ENCODE measurements at regions not wholly inside any gene's neighbourhood (a gene's known extent, or its start where the extent isn't known, plus 50 kb on each side); places are given as distances from the start of the nearest gene placed in this dataset.
A peak's percentile ranks its signal among the peaks of the same experiment; 100 is the strongest.

DNA sequence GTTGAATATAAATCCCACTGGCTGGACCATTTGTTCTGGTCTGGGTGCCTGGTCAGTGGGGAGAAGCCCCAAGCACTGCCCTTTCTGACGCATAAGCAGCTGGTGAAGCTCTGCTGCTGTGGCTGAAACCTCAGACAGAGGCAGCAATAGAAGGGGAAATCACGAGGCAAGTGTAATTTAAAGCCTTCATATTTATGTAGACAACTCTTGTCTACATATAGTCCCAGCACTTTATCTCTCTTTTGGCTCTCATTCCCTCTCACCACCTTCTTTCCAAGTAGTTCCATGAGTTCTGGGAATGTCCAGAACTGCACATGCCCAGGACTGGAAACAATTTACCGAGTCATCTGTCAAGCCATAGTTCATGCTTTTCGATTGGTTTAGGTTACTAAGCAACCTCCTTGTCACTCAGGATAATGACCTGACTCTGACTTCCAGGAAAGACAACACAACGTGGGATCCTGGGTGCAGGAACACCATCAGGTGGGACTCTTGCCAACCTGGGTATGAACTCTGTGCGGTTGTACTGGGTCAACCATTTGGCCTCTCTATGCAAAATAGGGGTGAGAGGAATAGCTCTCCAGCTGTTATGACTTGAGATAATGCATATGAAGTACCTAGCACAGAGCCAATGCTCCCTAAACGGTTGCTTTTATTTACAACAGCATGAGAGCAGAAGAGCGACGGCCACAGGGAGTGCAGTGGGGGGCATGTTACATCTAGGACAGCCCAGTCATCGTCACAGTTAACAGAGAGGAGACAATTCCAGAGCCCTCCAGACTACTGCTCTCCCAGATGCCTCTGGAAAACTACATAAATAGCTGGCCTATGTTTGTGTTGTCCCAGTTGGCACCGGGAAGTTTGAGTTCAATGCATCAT, 321.9 kb downstream of the FOXO1 start:
- Histone ChIP-seq H3K79me2 (ENCODE audit: insufficient read depth, low read depth, low read length) (no peaks in the 10 kb centered on the region), H3K4me1 (ENCODE audit: insufficient read depth, low read length, poor library complexity, severe bottlenecking) (peaks cover 17% of the 10 kb centered on the region), H2AFZ (ENCODE audit: low read length) (peak overlapping the region; percentile 41; the same call in 1 of the 2 replicates), H3K36me3 (ENCODE audit: insufficient read depth, low read length) (no peaks in the 10 kb centered on the region), H3K27ac (ENCODE audit: low read depth, low read length, poor library complexity, severe bottlenecking) (no peak overlapping the region), H4K20me1 (ENCODE audit: insufficient read depth, low read length) (no peaks in the 10 kb centered on the region), H3K9me3 (ENCODE audit: low read length) (no peaks in the 10 kb centered on the region), H3K4me2 (ENCODE audit: low read length) (peak overlapping the region; percentile 39), H3K9me2 (ENCODE audit: insufficient read depth, low read length) (no peaks in the 10 kb centered on the region), H3K4me3 (ENCODE audit: low read depth, low read length, poor library complexity, severe bottlenecking) (no peak overlapping the region)
- no TSS peak for BruUV-seq (replicated peaks)
- intact Hi-C loops (cut with micrococcal nuclease; ENCODE audit: unreplicated experiment) = no loop called here
- POLR2A ChIA-PET = interaction anchor here (1.4 kb wide), 1 partner anchor 43 kb away, joined by 3 read pairs; no protein-coding TSS in a partner anchor
- TF ChIP-seq, protein P1, sequence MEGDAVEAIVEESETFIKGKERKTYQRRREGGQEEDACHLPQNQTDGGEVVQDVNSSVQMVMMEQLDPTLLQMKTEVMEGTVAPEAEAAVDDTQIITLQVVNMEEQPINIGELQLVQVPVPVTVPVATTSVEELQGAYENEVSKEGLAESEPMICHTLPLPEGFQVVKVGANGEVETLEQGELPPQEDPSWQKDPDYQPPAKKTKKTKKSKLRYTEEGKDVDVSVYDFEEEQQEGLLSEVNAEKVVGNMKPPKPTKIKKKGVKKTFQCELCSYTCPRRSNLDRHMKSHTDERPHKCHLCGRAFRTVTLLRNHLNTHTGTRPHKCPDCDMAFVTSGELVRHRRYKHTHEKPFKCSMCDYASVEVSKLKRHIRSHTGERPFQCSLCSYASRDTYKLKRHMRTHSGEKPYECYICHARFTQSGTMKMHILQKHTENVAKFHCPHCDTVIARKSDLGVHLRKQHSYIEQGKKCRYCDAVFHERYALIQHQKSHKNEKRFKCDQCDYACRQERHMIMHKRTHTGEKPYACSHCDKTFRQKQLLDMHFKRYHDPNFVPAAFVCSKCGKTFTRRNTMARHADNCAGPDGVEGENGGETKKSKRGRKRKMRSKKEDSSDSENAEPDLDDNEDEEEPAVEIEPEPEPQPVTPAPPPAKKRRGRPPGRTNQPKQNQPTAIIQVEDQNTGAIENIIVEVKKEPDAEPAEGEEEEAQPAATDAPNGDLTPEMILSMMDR (conservative IDR thresholded peaks at IDR 0.05; ENCODE audit: low read length) = no peak
- no peak for TF ChIP-seq EZH2phosphoT487 (IDR thresholded peaks at IDR 0.05; ENCODE audit: borderline replicate concordance, low read depth, low read length)
- peak; percentile 13 for DNase-seq (ENCODE audit: low spot score)
- CTCF ChIA-PET (ENCODE audit: unreplicated experiment) = no interaction called here

DNA sequence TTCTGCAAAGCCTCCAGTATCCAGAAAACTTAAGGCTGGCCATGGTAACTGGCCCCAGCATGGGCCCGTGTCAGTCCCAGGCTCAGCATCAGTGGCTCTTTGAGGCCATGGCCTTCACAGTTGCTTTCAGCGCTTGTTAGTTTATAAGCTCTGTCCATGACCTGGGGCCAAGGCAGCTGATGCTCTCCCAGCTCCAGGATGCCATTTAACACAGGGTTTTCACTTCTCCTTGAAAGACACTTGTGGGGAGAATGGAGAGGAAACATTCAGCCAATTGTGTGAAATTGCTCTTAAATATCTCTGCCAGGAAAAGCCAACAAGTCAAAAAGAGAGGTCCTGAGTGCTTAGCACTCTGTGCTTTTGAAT, 321.3 kb downstream of the FOXO1 start:
- no peak for DNase-seq (ENCODE audit: low spot score)
- Histone ChIP-seq H3K4me2 (ENCODE audit: low read length) (0 out of 2 replicates have a peak overlapping the region, but pooled peaks have one; percentile 39), H3K27ac (ENCODE audit: low read depth, low read length, poor library complexity, severe bottlenecking) (no peak overlapping the region), H2AFZ (ENCODE audit: low read length) (no peak overlapping the region), H3K4me3 (ENCODE audit: low read depth, low read length, poor library complexity, severe bottlenecking) (no peak overlapping the region), H3K9me3 (ENCODE audit: low read length) (no peaks in the 10 kb centered on the region), H3K4me1 (ENCODE audit: insufficient read depth, low read length, poor library complexity, severe bottlenecking) (peaks cover 17% of the 10 kb centered on the region), H3K9me2 (ENCODE audit: insufficient read depth, low read length) (no peaks in the 10 kb centered on the region), H3K79me2 (ENCODE audit: insufficient read depth, low read depth, low read length) (no peaks in the 10 kb centered on the region), H3K36me3 (ENCODE audit: insufficient read depth, low read length) (no peaks in the 10 kb centered on the region), H4K20me1 (ENCODE audit: insufficient read depth, low read length) (no peaks in the 10 kb centered on the region)
- ChIA-PET POLR2A (no interaction called here), CTCF (ENCODE audit: unreplicated experiment) (no interaction called here)
- intact Hi-C loops (cut with micrococcal nuclease; ENCODE audit: unreplicated experiment) = no loop called here
- TF ChIP-seq, protein P1 (conservative IDR thresholded peaks at IDR 0.05; ENCODE audit: low read length) = no peak
- no peak for TF ChIP-seq EZH2phosphoT487 (IDR thresholded peaks at IDR 0.05; ENCODE audit: borderline replicate concordance, low read depth, low read length)
- BruUV-seq (replicated peaks) = no TSS peak
